ENCODE measurements at regions not wholly inside any gene's neighbourhood (a gene's known extent, or its start where the extent isn't known, plus 50 kb on each side); places are given as distances from the start of the nearest gene placed in this dataset.

DNA sequence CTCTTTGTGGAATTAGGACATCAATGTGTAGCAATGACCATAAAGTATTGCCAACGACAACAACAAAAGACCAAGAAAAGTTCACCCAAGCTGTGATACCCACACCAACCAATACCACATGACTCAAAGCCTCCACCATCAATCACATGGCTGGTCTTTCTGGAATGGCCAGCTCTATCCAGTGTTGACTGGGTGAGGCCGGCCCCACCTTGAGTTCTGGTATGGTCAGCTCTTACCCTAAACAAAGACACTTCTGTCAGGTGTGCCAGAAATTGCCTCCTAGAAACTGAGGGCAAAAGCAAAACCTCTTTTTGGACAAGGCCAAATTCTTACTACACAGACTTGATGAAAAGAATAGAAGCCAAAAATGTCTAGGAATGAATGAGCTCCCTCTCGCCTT lies 331.5 kb downstream of the ZNF608 start:
- DNase-seq = no peak

- DNase-seq = no peak
Observed at GRCh38 chr5:124410539-124411488, 335.6 kb downstream of the ZNF608 start.

DNA sequence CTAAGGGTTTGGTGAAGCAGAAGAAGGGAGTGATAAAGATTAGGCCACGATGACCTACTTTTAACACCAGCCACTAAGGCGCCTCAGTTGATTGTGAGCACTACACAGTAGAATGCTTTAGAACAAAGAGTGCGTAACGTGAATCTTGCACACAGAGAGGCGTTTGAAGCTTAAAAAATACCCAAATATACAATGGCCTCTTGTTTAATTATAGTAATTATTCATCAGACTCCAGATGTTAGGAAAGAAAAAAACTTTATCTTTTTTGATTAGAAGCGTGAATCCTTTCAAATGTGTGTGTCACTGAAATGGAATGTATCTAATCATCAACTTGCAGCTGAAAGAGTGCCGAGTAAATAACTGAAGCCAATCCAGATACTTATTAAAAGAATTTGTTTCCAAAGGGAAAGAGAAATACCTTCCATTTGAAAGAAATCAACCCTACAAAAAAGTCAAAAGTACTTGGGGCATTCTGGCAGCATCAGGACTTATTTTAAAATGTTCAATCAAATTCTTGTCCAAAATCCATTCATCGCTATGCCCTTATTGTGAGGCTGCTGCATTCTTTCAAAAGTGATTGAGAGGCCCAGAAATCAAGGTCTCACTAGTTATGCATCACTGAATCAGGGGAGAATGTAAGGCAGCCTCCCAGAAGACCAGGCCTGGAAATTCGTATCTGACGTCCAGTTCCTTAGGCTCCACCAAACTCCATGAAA lies 337.5 kb downstream of the ZNF608 start:
- no peak for DNase-seq

GRCh38 chr5:124404796-124405195 lies 341.6 kb downstream of the ZNF608 start:
- DNase-seq = no peak

DNA sequence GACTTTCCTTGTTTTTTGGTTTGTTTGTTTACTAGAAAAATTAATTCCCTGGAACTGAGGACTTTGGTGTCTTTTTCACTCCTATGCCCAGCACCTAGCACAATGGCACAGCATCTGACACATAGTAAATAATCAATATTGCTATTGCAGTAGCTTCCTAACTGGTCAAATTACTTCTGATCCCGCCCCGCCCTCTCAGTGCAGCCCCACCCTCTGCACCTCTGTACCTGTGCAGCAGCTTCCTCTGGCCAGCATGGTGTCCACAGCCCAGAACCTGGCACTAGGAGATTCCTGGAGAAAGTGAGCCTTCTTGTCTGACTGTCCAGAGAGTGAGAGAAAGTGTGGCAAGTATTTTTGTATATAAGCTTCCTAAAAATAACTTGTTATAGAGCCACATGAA lies 343.2 kb downstream of the ZNF608 start:
- DNase-seq = no peak

DNA sequence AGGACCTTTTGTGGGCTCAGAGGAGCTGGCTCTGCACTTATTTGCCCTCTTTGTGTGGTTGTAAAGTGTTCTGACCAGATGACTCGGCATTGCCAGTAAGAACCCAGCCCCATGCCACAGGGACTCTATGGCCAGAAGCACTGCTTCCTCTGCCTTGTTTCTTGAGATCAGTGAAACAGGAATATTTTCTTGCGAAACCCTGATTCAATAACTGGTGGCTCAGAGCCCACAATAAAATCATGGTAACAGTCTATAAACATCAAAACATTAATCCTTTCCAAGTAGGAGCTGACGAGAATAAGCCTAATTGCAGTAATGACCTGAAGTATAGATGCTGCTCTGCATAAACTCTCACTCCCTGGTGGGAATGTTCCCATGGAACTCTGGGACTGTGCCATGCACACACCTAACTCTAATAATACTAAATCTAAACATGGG lies 344.3 kb downstream of the ZNF608 start:
- no peak for DNase-seq

DNA sequence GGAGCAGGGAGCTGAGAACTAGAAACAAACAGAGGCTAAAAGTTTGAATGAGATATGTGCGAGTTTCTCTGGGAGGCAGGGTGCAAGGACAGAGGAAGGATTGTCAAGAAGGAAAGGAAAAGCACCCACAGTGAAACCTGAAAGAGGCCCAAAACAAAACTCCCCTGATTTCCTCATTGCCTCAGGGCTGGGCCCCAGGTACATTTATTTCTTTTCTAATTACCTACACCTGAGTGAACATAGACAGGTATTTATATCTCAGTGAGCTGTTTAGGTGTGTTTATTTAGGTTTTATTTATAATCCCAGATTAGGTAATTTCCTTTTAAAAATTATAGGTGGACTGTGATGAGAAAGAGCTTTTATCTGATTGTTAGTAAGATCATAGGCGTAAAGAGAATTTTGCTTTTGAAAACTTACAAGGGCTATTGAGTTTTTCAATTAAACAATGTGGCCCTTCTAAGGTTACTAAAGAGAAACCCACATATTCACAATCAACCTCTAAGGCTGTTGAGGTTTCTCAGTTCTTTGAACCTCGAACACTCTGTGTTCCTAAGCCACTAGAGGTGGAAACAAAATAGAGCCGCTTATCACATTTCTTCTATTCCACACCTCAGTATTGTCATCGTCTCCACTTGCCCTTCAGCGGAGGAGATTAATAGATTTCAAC lies 344.8 kb downstream of the ZNF608 start:
- no peak for DNase-seq

GRCh38 chr5:124399426-124399961 lies 346.9 kb downstream of the ZNF608 start:
- no peak for DNase-seq

GRCh38 chr5:124398460-124398859 lies 348.0 kb downstream of the ZNF608 start:
- DNase-seq = no peak

- DNase-seq = no peak
Observed at GRCh38 chr5:124397317-124397716, 349.1 kb downstream of the ZNF608 start.

DNA sequence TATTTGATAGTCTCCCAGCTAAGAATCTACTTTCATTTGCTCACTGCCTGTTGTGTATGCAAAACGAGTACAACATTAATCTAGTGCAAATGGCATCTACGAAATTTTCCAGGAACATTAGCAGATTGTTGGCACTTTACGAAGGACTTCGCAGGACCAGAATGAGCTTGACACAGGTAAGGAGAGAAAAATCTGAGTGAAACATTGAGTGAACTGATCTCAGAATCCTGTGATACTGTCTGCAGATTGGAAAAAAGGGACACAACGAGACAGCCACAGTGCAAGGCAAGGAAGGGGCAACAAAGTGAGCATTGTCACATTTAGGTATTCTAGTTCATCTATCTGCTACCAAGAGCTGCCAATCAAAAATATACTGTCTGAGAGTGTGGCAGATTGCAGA lies 350.5 kb downstream of the ZNF608 start:
- no peak for DNase-seq

- no peak for DNase-seq
Observed at GRCh38 chr5:124395287-124395686, 351.2 kb downstream of the ZNF608 start.

DNA sequence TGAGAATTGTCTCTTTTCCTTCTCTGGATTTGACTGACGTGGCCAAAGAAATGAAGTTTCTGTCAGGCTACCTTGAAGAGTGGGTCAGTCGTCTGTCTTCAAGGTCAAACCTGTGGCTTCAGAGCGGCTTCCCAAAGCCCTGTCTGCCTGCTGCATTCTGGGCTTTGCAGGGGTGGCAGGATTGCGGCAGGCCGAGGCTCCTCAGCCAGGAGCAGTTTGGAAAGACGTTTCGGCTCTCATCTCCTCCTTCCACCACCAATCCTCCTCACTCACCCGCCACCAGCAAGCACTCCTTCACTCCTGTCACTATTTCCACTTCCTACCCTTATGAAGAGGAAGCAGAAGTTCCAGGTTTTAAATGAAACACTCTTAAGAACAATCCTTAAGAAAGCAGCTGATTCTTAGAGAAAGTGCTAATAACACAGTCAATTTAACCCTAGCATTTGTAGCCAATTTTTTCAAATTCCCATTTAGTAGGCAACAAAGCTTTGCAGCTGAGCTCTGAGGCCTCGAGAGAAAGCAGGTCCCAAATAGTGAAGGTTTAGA lies 351.7 kb downstream of the ZNF608 start:
- DNase-seq = no peak

DNA sequence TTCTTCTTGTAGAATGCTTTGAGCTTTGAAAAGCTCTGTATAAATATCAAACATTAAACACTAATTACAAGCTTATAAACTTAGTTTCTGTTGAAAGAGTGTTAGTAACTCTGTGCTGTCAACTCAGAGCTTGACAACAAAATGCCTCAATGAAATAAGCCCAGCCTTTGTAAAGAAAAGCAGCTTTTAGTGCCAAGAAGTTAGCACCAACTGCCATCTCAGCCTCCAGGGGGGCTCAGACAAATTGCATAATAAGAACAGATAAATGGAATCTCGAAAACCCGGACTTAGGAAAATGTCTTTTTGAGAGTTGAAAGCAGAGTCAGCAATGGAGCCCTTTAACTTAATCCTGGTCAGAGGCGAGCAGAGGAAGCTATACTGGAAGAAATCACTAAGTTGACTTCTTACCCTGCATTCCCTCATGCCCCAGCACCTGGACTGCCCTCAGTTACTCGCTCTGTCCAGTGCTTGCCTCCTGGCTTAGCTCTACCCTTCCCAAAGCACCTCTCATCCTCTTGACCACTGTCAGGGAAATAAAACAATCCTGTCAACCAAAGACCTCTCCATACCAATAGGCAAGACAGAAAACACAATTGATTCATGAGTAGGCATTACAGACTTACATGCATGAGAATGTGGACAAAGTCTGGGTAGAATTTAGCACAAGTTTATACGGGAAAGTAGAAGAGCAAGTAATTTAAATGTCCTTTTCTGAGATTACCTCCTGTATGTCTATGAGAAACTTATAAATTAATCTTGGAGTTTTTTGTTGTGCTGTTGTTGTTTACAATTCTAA lies 352.7 kb downstream of the ZNF608 start:
- no peak for DNase-seq

GRCh38 chr5:124383693-124384092 lies 362.7 kb downstream of the ZNF608 start:
- DNase-seq = no peak

- no peak for DNase-seq
Observed at GRCh38 chr5:124377386-124377785, 369.1 kb downstream of the ZNF608 start.

DNA sequence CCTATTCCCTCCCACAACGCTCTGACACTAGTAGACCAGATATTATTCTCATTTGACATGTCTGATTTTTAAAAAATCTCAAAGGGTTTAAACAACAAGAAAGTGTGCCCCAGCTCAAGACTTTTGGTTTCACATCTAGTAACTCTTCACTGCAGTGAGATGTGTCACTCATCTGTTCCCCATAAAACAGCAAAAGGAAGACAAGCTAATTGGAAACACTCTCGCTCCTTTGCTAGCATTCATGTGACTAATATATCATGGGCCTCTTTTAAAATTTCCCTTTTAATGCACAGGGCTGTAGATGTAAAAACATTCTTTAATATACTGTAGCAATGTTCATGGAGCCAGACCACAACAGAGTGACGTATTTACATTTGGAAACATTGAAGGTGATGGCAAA lies 372.6 kb downstream of the ZNF608 start:
- no peak for DNase-seq

GRCh38 chr5:124372457-124372856 lies 374.0 kb downstream of the ZNF608 start:
- DNase-seq = no peak

GRCh38 chr5:124371111-124371706 lies 375.2 kb downstream of the ZNF608 start:
- no peak for DNase-seq

DNA sequence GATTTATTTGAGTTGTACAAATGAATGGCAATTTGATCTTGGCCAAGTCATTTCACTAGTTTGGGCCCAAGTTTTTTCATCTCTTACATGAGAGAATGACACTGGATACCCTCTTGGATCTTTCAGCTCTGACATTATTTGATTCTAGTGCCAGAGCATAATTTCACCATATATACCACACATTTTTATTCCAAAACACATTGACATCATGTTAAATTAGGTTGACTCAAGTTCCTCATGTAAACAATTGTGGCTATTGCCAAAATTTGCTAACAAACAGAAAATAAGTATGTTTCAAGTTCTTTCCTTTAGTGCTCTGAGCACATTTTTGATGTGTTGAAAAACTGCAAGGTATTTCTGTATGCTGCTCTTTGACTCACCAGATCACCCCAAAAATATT lies 375.8 kb downstream of the ZNF608 start:
- DNase-seq = no peak

- no peak for DNase-seq
Observed at GRCh38 chr5:124365361-124365801, 381.1 kb downstream of the ZNF608 start.

GRCh38 chr5:124355928-124356327 lies 390.5 kb downstream of the ZNF608 start:
- DNase-seq = no peak
